OCI-LY3 (cell line): ENCODE measurements at regions not wholly inside any gene's neighbourhood (a gene's known extent, or its start where the extent isn't known, plus 50 kb on each side); places are given as distances from the start of the nearest gene placed in this dataset.

Source experiments
- CTCF ChIP-seq: fragments of 200-600, 300-600 bp; sonication (generic); IDR thresholded peaks from 2 replicates; pipeline ENCODE4 v1.5.1; 2014; ENCODE audit warnings: antibody characterized with exemption, low read length, low read depth
- EZH2phosphoT487 ChIP-seq: fragments of 200-600 bp; shearing (Covaris generic); IDR thresholded peaks from 2 replicates; pipeline ENCODE4 v1.6.1; 2018; ENCODE audit warnings: antibody characterized with exemption, mixed run types, low read depth

GRCh38 chr4:62210486-62210885 lies 1010.4 kb downstream of the ADGRL3 start:
- TF ChIP-seq CTCF: no peak
- no peak for TF ChIP-seq EZH2phosphoT487
